DLD1 (cell line): ENCODE measurements at regions not wholly inside any gene's neighbourhood (a gene's known extent, or its start where the extent isn't known, plus 50 kb on each side); places are given as distances from the start of the nearest gene placed in this dataset.

ENCODE experiments used
- in situ Hi-C: cut with HindIII; loops from 2 replicates; pipeline ENCODE4 v1.10.0; 2017; ENCODE audit warnings: low sequenced_read_pairs

- in situ Hi-C loops = no loop called here
These were observed 84.4 kb upstream of the SYPL1 start for GRCh38 chr7:106196460-106197021.

GRCh38 chr7:106193661-106194060, 81.5 kb upstream of the SYPL1 start:
- in situ Hi-C loops = no loop called here

GRCh38 chr7:106190589-106191330, 78.6 kb upstream of the SYPL1 start:
- in situ Hi-C loops = no loop called here

DNA sequence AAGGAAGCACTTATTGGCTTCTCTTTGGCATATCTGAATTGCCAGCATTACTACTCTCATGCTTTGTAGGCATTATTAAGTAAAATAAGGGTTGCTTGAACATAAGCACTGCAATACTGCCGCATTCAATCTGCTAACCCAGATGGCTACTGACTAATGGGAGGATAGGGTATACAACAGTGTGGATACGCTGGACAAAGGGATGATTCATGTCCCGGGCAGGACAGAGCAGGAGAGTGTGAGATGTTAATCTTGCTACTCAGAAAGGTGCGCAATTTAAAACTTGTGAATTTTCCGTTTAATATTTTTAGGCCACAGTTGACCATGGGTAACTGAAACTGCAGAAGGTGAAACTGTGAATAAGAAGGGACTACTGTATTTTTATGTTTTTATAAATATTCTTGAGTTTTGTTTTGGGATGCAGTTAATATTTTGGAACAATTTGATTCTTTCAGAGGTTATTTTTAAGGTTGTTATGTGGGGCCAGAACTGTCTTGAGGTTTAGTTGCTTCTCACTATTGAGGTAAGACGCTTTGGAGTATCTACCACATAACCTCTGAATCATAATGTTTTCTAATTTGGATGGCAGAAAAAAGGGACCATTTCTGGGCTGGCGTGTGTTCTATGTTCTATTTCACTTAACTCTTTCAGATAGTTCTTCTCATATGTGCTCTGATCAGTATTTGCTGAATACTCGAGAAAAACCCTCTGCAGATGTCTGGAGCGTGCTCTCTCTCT, 75.7 kb upstream of the SYPL1 start:
- in situ Hi-C loops = no loop called here

- in situ Hi-C loops = no loop called here
These were observed 73.6 kb upstream of the SYPL1 start for GRCh38 chr7:106185719-106186118.

DNA sequence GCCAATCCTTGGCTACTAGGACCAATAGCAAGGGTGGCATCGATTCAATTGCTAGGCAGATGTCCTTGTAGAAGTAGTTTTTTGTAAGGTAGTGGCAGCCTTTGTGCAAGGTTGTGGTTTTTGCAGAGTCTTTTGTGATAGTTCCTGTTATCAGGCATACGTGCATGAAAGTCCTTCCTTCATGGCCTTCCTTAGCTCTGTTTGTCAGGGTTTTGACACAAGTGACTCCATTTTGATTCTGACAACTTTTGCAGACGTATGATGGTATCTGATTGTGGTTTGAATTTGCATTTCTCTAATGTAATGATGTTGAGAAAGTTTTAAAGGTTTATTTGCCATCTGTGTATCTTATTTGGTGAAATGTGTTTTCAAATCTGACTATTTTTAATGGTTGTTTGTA, 71.8 kb upstream of the SYPL1 start:
- in situ Hi-C loops = no loop called here

DNA sequence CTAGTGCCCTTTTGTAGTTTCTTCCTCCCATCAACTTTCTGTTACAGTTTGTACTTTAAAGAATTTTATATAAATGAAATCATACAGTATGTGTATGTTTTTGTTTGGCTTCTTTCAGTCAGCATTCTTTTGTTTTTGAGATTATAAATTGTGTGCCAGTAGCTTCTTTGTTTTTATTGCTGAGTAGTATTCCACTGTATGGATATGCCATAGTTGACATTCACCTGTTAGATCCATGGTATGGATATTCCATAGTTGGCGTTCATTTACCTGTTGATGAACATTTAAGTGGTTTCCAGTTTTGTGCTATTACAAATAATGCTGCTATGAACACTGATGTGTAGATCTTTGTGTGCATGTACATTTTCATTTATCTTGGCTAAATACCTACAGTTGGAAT, 70.8 kb upstream of the SYPL1 start:
- in situ Hi-C loops = no loop called here

DNA sequence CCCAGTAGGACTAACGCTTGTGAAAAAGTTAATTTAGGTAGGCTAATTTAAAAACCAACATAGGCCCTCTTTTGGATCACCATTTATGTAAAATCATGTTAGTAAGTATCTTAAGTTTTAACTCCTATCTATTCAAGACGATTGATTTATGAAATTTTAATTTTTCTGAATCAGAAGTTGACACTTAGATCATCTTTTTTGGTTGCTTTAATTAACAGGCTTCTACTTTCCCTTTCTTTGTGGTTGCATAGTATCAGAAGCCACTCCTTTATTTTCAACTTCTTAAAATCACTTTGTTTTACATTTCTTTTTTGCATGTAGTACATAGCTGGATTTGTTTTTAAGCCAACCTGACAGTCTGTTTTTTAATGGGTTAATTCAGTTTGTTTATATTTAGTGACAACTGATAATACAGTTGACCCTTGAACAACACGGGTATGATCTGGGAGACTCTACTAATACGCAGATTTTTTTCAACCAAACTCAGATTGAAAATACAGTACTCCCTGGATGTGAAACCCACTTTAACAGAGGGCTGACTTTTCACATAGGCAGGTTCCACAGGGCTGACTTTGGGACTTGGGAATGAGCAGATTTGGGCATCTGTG, 69.7 kb upstream of the SYPL1 start:
- in situ Hi-C loops = no loop called here

GRCh38 chr7:106180721-106181120, 68.6 kb upstream of the SYPL1 start:
- in situ Hi-C loops = no loop called here

DNA sequence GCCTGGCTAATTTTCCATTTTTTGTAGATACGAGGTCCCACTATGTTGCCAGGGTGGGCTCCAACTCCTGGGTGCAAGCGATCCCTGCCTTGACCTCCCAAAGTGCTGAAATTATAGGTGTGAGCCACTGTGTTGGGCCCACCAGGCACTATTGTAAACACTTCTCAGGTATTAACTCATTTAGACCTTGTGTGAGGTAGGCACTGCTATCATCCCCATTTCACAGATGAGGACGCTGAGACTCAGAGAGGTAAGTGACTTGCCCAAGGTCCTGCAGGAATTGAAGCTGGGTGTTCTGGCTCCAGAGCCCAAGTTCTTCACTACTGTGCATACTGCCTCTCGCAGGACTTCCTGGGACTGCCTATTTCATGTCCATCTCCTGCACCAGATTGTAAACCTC, 67.1 kb upstream of the SYPL1 start:
- in situ Hi-C loops = no loop called here

GRCh38 chr7:106178593-106179134, 66.6 kb upstream of the SYPL1 start:
- in situ Hi-C loops = no loop called here

GRCh38 chr7:106177738-106178592, 65.9 kb upstream of the SYPL1 start:
- in situ Hi-C loops = no loop called here

GRCh38 chr7:106177300-106177690, 65.2 kb upstream of the SYPL1 start:
- in situ Hi-C loops = no loop called here

GRCh38 chr7:106176414-106177299, 64.5 kb upstream of the SYPL1 start:
- in situ Hi-C loops = no loop called here

DNA sequence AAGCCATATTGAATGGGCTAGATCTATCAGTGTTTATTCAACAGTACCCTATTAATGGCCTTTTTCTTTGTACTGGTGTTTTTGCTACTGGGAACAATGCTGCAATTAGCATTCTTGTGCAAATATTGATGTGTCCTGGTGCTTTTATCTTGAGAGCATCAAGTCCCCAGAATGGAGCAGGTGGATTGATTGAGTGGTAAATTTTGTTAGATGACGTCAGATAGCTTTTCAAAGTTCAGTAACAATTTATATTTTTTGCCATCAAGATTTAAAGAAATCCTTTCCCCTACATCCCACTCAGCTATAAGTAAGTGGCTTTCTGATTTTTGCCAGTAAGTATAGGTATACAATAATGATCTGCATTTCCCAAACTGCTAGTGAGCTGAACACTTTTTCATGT, 63.4 kb upstream of the SYPL1 start:
- in situ Hi-C loops = no loop called here

GRCh38 chr7:106170651-106171050, 58.5 kb upstream of the SYPL1 start:
- in situ Hi-C loops = loop anchor here (25.0 kb wide), 1 partner anchor 317 kb away; no protein-coding TSS in a partner anchor

- in situ Hi-C loops = loop anchor here (25.0 kb wide), 1 partner anchor 317 kb away; no protein-coding TSS in a partner anchor
These were observed 57.9 kb upstream of the SYPL1 start for GRCh38 chr7:106169821-106170610.

DNA sequence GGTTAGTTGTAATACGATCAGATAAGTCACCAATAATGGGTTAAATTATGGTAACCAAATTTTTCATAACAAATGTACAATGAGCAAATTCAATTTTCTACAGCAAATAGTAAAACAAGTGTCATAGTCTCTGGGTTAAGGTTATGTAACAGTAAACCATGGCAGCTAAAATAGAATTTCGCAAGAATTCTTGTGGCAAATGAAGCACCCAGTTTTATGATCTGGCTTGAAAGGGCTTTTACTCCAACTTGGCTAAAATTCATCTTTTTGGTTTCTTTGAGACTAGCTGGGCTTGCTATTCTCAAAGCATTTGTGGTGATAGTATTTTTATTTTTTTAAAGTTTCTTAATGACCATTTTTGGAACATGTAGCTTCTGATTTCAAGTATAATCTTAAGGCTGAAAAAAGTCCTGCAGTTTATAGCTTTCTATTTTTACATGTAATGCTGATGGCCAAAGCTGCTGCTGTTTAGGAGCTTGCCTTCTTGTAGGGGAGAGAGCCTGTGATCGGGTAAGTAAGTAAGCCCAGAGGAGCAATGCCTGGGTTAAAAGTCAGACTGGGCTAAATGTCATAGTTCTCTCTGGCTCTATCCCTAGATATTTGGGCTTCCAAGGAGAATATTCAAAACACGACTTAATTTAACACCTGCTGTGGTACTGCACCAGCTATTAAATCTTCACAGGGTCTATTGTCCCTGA, 55.5 kb upstream of the SYPL1 start:
- in situ Hi-C loops = loop anchor here (25.0 kb wide), 1 partner anchor 320 kb away; no protein-coding TSS in a partner anchor
